Kidney tubule cell (primary cell): ENCODE measurements at regions not wholly inside any gene's neighbourhood (a gene's known extent, or its start where the extent isn't known, plus 50 kb on each side); places are given as distances from the start of the nearest gene placed in this dataset.
"Not testable (repeated sequence)": the region's sequence is repeated elsewhere in the genome, so short reads cannot be mapped to it uniquely, and the experiment has no call there.

Source experiments
- DNase-seq: peaks from one replicate; pipeline ENCODE4 v3.0.0-alpha.2; 2018; ENCODE audit warnings: low spot score

GRCh38 chrX:26597981-26598380 is 382.0 kb downstream of the MAGEB5 start:
- DNase-seq: no peak

GRCh38 chrX:26590849-26591248 is 374.9 kb downstream of the MAGEB5 start:
- DNase-seq: no peak

GRCh38 chrX:26586570-26586969 is 370.6 kb downstream of the MAGEB5 start:
- DNase-seq: no peak

GRCh38 chrX:26581091-26581490 is 365.1 kb downstream of the MAGEB5 start:
- no peak for DNase-seq

GRCh38 chrX:26580021-26580420 is 364.1 kb downstream of the MAGEB5 start:
- no peak for DNase-seq

- no peak for DNase-seq
These were observed 358.3 kb downstream of the MAGEB5 start for GRCh38 chrX:26574234-26574633.

- DNase-seq: no peak
These were observed 346.2 kb downstream of the MAGEB5 start for GRCh38 chrX:26562156-26562555.

GRCh38 chrX:26559855-26560254 is 343.9 kb downstream of the MAGEB5 start:
- DNase-seq: no peak

- DNase-seq: no peak
These were observed 342.9 kb downstream of the MAGEB5 start for GRCh38 chrX:26558719-26559386.

GRCh38 chrX:26557691-26558321 is 341.8 kb downstream of the MAGEB5 start:
- no peak for DNase-seq

GRCh38 chrX:26525768-26526167 is 309.8 kb downstream of the MAGEB5 start:
- DNase-seq: not testable (repeated sequence)

- no peak for DNase-seq
These were observed 306.5 kb downstream of the MAGEB5 start for GRCh38 chrX:26522501-26522900.

- no peak for DNase-seq
These were observed 295.8 kb downstream of the MAGEB5 start for GRCh38 chrX:26511589-26512363.

GRCh38 chrX:26470941-26471340 is 255.0 kb downstream of the MAGEB5 start:
- DNase-seq: no peak

GRCh38 chrX:26466387-26466786 is 250.4 kb downstream of the MAGEB5 start:
- no peak for DNase-seq

GRCh38 chrX:26445288-26445687 is 229.3 kb downstream of the MAGEB5 start:
- no peak for DNase-seq

- DNase-seq: not testable (repeated sequence)
These were observed 228.4 kb downstream of the MAGEB5 start for GRCh38 chrX:26444417-26444816.

GRCh38 chrX:26442340-26442739 is 226.4 kb downstream of the MAGEB5 start:
- peak; percentile 25 for DNase-seq

GRCh38 chrX:26414534-26414933 is 198.6 kb downstream of the MAGEB5 start:
- no peak for DNase-seq

GRCh38 chrX:26411045-26411444 is 195.1 kb downstream of the MAGEB5 start:
- DNase-seq: no peak

GRCh38 chrX:26409636-26410035 is 193.7 kb downstream of the MAGEB5 start:
- DNase-seq: no peak

- DNase-seq: peak; percentile 34
These were observed 171.9 kb downstream of the MAGEB5 start for GRCh38 chrX:26387906-26388305.

- no peak for DNase-seq
These were observed 160.2 kb downstream of the MAGEB5 start for GRCh38 chrX:26376037-26376708.
